Kidney epithelial cell (primary cell): ENCODE measurements at regions not wholly inside any gene's neighbourhood (a gene's known extent, or its start where the extent isn't known, plus 50 kb on each side); places are given as distances from the start of the nearest gene placed in this dataset.

Source experiments
- DNase-seq: peaks from one replicate; pipeline ENCODE4 v3.0.0-alpha.2; 2010; ENCODE audit warnings: low read depth
- H3K27me3 ChIP-seq: 2 replicates; pipeline ENCODE4 v1.6.0; 2011; ENCODE audit warnings: low read length; ENCODE audit not compliant: control insufficient read depth, insufficient read depth
- H3K36me3 ChIP-seq: 2 replicates; pipeline ENCODE4 v1.5.1; 2011; ENCODE audit warnings: low read length; ENCODE audit not compliant: control insufficient read depth, insufficient read depth
- H3K4me3 ChIP-seq: 2 replicates; pipeline ENCODE4 v1.5.1; 2011; ENCODE audit warnings: low read depth, mild to moderate bottlenecking, control low read depth, low read length
- CTCF ChIP-seq: IDR thresholded peaks from 2 replicates; pipeline ENCODE4 v1.5.1; 2011; ENCODE audit warnings: mild to moderate bottlenecking, moderate library complexity, low read length, control low read depth, inconsistent platforms; ENCODE audit not compliant: insufficient read depth, poor library complexity, severe bottlenecking

- H3K4me3 ChIP-seq: no peak overlapping the region
- H3K27me3 ChIP-seq: peaks cover 22% of the 10 kb centered on the region
- H3K36me3 ChIP-seq: no peaks in the 10 kb centered on the region
- no peak for DNase-seq
- peak; percentile 84 for TF ChIP-seq CTCF
Measured at GRCh38 chr22:44625981-44626687, 75.9 kb upstream of the PRR5 start.

GRCh38 chr22:44625421-44625760 is 76.6 kb upstream of the PRR5 start:
- Histone ChIP-seq H3K4me3 (no peak overlapping the region), H3K27me3 (peaks cover 28% of the 10 kb centered on the region), H3K36me3 (no peaks in the 10 kb centered on the region)
- no peak for TF ChIP-seq CTCF
- no peak for DNase-seq

DNA sequence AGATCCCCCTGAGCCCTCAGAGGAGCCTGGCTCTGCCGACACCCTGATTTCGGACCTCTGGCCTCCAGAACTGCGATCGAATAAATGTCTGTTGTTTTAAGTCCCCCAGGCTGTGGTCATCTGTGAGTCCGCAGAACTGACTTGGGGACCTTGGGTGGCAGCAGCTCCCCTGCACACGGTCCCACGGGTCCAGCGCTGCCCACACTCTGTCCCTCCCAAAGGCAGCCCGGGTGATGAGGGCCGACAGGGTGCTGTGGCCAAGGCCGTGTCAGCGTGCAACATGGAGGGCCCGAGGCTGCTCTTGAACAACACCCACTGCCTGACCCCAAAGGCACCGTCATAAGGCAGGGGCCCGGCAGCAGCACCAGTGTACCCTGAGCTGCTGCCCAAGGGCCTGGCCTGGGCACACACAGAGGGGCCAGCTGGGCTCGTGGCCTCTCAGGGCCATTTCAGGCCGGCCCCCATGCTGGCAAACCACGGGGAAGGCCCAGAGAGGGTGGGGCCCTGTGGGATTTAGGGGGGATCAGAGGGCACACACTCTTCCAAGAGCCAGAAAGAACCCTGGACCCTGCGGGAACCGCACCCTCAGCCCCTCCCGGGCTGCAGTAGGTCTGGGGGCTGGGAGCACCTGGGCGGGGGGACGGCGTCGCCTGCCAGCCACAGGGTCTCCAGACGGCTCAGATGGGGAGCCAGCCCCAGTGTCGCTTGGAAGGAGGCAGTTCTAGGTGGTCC is 77.1 kb upstream of the PRR5 start:
- no peak for DNase-seq
- no peaks in the 10 kb centered on the region for H3K36me3 ChIP-seq
- H3K4me3 ChIP-seq: no peak overlapping the region
- TF ChIP-seq CTCF: no peak
- peaks cover 34% of the 10 kb centered on the region for H3K27me3 ChIP-seq

DNA sequence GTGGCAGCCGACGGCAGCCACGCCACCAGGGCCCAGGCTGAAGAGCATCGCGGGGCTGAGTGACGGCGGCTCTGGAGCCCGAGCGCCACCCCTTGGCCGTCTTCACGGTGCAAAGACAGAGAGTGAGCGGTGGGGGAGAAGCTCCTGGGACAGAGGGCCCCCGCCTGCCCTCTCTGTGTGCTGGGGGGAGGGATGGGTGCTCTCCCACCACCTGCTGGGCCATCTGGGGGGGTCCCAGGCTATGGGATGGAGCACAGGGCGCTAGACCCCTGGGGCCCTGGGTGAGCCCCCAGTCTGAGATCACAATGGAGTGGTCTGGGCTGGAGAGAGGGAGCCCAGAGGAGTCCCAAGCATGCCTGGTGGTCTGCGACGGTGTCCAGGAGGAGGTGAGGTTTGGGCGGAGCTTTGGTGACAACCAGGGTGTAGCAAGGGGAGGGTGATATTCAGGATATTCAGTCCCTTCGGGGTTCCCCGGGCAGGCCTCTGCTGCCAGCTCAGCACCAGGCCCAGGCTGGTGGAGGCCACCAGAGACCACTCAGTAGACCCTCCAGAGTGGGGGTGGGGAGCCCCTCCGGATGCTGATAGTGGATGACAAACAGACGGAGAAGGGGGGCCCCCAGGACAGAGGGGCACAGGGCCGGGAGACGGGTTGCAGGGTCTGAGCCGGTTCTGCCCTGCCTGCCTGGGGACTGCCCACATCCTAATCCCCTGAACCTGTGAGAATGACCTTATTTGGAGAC is 78.1 kb upstream of the PRR5 start:
- no peak for DNase-seq
- peaks cover 42% of the 10 kb centered on the region for H3K27me3 ChIP-seq
- H3K4me3 ChIP-seq: no peak overlapping the region
- peak; percentile 72 for TF ChIP-seq CTCF
- H3K36me3 ChIP-seq: no peaks in the 10 kb centered on the region

- H3K4me3 ChIP-seq: no peak overlapping the region
- peaks cover 40% of the 10 kb centered on the region for H3K27me3 ChIP-seq
- no peak for TF ChIP-seq CTCF
- no peaks in the 10 kb centered on the region for H3K36me3 ChIP-seq
- DNase-seq: no peak
Measured at GRCh38 chr22:44622679-44623078, 79.3 kb upstream of the PRR5 start.
